ENCODE measurements at regions not wholly inside any gene's neighbourhood (a gene's known extent, or its start where the extent isn't known, plus 50 kb on each side); places are given as distances from the start of the nearest gene placed in this dataset.

DNA sequence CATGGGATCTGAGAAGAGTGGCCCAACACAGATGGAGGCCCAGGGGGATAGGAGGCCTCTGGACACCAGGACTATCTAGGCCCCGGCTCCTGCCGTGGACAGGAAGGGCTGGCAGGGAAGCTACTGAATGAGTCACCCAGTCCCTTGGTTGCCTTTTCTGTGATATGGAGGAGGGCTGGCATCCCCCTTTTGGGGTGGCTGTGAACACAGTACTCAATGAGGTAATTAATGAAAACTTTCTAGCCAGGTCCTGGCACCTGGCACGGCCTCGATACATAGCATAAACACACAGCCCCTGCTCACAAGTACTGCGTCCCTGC lies 163.2 kb downstream of the CHST1 start:
- TF ChIP-seq, protein P1, sequence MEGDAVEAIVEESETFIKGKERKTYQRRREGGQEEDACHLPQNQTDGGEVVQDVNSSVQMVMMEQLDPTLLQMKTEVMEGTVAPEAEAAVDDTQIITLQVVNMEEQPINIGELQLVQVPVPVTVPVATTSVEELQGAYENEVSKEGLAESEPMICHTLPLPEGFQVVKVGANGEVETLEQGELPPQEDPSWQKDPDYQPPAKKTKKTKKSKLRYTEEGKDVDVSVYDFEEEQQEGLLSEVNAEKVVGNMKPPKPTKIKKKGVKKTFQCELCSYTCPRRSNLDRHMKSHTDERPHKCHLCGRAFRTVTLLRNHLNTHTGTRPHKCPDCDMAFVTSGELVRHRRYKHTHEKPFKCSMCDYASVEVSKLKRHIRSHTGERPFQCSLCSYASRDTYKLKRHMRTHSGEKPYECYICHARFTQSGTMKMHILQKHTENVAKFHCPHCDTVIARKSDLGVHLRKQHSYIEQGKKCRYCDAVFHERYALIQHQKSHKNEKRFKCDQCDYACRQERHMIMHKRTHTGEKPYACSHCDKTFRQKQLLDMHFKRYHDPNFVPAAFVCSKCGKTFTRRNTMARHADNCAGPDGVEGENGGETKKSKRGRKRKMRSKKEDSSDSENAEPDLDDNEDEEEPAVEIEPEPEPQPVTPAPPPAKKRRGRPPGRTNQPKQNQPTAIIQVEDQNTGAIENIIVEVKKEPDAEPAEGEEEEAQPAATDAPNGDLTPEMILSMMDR (IDR thresholded peaks at IDR 0.05), result no peak
- no peak for TF ChIP-seq POLR2A (IDR thresholded peaks at IDR 0.05)

All from heart left ventricle (tissue), 13 donors.